Common myeloid progenitor, CD34-positive (primary cell): ENCODE measurements at regions not wholly inside any gene's neighbourhood (a gene's known extent, or its start where the extent isn't known, plus 50 kb on each side); places are given as distances from the start of the nearest gene placed in this dataset.
"Not testable (repeated sequence)": the region's sequence is repeated elsewhere in the genome, so short reads cannot be mapped to it uniquely, and the experiment has no call there.

Experiments used
- CTCF ChIA-PET: fragments of 350-600 bp; sonication (Branson Sonifier 250); formaldehyde crosslinking; loops from one replicate; lab custom pipeline; 2021; ENCODE audit warnings: antibody characterized with exemption; lab: Charles Lee
- POLR2A ChIA-PET: fragments of 350-600 bp; sonication (Branson Sonifier 250); formaldehyde crosslinking; loops from one replicate; lab custom pipeline; 2021; ENCODE audit warnings: antibody characterized with exemption; lab: Charles Lee
- DNase-seq, 3 donors: peaks; one replicate each; pipeline versions ENCODE4 v3.0.0 to v3.0.0-alpha.2; 2013
- H3K27ac ChIP-seq, 2 experiments: 1 replicate in 1 of 2; 2 replicates in 1 of 2; pipeline ENCODE4 v1.7.0; 2013; ENCODE audit warnings: inconsistent platforms in 2 of 2, low read length in 2 of 2, mild to moderate bottlenecking in 2 of 2, low read depth in 1 of 2, moderate library complexity in 1 of 2; ENCODE audit not compliant: severe bottlenecking in 2 of 2, insufficient read depth in 1 of 2, poor library complexity in 1 of 2
- H3K27me3 ChIP-seq, 5 experiments: replicated peaks in 2 of 5; 1 replicate in 3 of 5; 2 replicates in 2 of 5; pipeline versions ENCODE4 v1.6.1 to v1.7.0; 2013; ENCODE audit warnings: low read length in 4 of 5, mild to moderate bottlenecking in 2 of 5, moderate library complexity in 2 of 5, inconsistent platforms in 1 of 5; ENCODE audit not compliant: insufficient read depth in 5 of 5, control insufficient read depth in 4 of 5
- H3K36me3 ChIP-seq, 4 experiments: 1 replicate in 2 of 4; 2 replicates in 2 of 4; pipeline versions ENCODE4 v1.6.1 to v1.7.0; 2013; ENCODE audit warnings: low read length in 3 of 4, control low read depth in 1 of 4, mild to moderate bottlenecking in 1 of 4; ENCODE audit not compliant: control insufficient read depth in 4 of 4, insufficient read depth in 4 of 4
- H3K4me1 ChIP-seq, 4 experiments: 1 replicate in 3 of 4; 2 replicates in 1 of 4; pipeline versions ENCODE4 v1.6.1 to v1.7.1; 2013; ENCODE audit warnings: low read length in 3 of 4, mild to moderate bottlenecking in 3 of 4, control low read depth in 1 of 4, inconsistent platforms in 1 of 4, moderate library complexity in 1 of 4; ENCODE audit not compliant: control insufficient read depth in 4 of 4, insufficient read depth in 4 of 4; ENCODE audit errors: control extremely low read depth in 1 of 4
- H3K4me3 ChIP-seq, 7 experiments: 1 replicate in 4 of 7; 2 replicates in 3 of 7; pipeline versions ENCODE4 v1.5.1 to v1.7.0; 2013; ENCODE audit warnings: mild to moderate bottlenecking in 7 of 7, low read length in 6 of 7, moderate library complexity in 6 of 7, inconsistent platforms in 2 of 7, low read depth in 2 of 7, control low read depth in 1 of 7; ENCODE audit not compliant: insufficient read depth in 4 of 7, control insufficient read depth in 1 of 7; ENCODE audit errors: extremely low read depth in 1 of 7
- H3K9me3 ChIP-seq, 5 experiments: 1 replicate in 4 of 5; 2 replicates in 1 of 5; pipeline versions ENCODE4 v1.6.1 to v1.7.1; 2013; ENCODE audit warnings: low read length in 4 of 5, mild to moderate bottlenecking in 2 of 5, inconsistent platforms in 1 of 5, low read depth in 1 of 5, moderate library complexity in 1 of 5; ENCODE audit not compliant: control insufficient read depth in 4 of 5, insufficient read depth in 2 of 5; ENCODE audit errors: control extremely low read depth in 1 of 5
- WGBS: methylation state at CpG from one replicate; pipeline ENCODE4 v1.1.5; 2013; ENCODE audit not compliant: insufficient coverage; 5-methylcytosine and 5-hydroxymethylcytosine counted together

DNA sequence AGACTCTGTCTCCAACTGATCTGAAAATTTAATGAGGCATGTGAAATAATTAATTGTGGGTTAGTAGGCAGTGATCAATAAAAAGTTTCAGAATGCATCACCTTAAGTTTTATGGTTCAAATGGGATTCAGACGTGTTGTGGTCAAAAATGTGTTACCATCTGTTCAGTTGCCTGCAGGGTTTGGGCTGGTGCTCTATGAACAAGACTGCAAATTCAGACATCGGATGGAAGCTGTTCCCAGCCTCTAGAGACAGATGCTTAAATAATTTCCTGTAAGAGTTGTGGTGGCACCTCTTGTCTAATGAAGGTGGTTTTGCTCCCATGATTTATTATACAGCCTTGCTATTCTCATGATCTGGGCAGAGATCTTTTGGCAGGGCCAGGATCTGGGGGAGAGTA lies 113.6 kb downstream of the VCY start:
- no peak overlapping the region for H3K27ac ChIP-seq
- no peak overlapping the region for H3K4me3 ChIP-seq
- no CpG with 5 or more reads among the region's 2 CpGs for WGBS
- no peaks in the 10 kb centered on the region for H3K27me3 ChIP-seq
- POLR2A ChIA-PET, result no interaction called here
- H3K4me1 ChIP-seq, result no peaks in the 10 kb centered on the region
- no peak for DNase-seq
- H3K9me3 ChIP-seq, result no peaks in the 10 kb centered on the region
- H3K36me3 ChIP-seq, result no peaks in the 10 kb centered on the region
- CTCF ChIA-PET, result no interaction called here

DNA sequence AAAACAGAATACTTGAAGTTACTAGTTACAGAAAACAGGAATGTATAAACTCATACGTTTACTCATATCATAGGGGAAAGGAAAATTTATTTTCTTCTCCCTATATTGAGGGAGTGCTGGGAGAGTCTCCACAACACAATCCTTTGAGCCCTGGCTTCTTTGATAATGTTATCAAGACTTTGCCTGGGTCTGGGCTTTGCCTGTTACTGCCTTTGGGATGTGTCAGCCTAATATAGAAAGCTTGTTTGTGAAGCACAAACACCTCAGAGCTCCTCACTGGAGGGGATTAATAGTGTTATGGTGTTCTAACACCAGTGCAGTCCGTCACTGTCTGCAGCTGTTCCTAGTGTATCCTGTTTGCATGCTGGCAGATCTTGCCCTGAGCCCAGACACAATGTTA lies 107.8 kb downstream of the VCY start:
- CTCF ChIA-PET, result no interaction called here
- Histone ChIP-seq H3K4me1 (no peaks in the 10 kb centered on the region), H3K36me3 (no peaks in the 10 kb centered on the region), H3K4me3 (no peak overlapping the region), H3K27me3 (no peaks in the 10 kb centered on the region), H3K27ac (no peak overlapping the region), H3K9me3 (no peaks in the 10 kb centered on the region)
- no CpG with 5 or more reads among the region's 2 CpGs for WGBS
- POLR2A ChIA-PET, result no interaction called here
- DNase-seq, result no peak

DNA sequence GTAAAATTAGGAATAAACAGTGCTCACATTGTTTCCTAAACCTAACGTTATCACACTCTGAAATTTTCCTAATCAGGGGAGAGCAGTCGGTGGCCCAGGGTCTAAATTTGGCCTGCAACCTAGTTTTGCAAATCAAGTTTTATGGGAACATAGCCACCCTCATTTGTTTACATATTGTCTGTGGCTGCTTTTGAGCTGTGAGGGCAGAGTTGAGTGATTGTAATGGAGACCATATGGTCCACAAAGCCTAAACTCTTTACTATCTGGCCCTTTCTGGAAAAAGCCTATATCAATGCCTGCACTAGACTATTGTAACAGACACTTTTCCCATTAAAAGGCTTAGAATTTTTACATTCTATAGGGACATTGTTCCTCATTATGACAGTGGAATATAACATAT lies 105.2 kb downstream of the VCY start:
- no CpG with 5 or more reads among the region's 2 CpGs for WGBS
- Histone ChIP-seq H3K4me1 (no peaks in the 10 kb centered on the region), H3K27ac (no peak overlapping the region), H3K4me3 (no peak overlapping the region), H3K9me3 (no peaks in the 10 kb centered on the region), H3K36me3 (no peaks in the 10 kb centered on the region), H3K27me3 (no peaks in the 10 kb centered on the region)
- DNase-seq, result no peak
- POLR2A ChIA-PET, result no interaction called here
- CTCF ChIA-PET, result no interaction called here

DNA sequence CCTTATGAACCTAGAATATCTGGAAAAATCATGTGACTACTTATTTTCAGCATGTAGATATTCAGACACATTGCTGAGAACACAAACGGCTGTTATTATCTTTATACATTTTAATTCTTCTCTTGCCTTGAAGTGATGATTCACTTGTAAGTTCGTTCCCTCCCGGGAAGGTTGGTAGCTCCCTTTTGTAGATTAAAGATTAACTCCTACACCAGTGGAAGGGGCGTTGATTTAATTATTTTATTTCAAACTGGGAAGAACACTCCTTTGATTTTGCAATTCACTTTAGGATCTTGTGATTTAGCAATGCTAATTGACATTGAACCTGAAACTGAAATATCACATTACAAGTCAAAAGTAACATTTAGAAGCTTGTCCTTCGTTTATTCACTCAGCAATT lies 103.4 kb downstream of the VCY start:
- no peak for DNase-seq
- ChIA-PET CTCF (interaction anchor here (1.6 kb wide), 1 partner anchor 8 kb away, joined by 3 read pairs; no protein-coding TSS in a partner anchor), POLR2A (no interaction called here)
- no CpG with 5 or more reads among the region's 5 CpGs for WGBS
- no peak overlapping the region for H3K27ac ChIP-seq
- no peaks in the 10 kb centered on the region for H3K36me3 ChIP-seq
- no peaks in the 10 kb centered on the region for H3K27me3 ChIP-seq
- no peak overlapping the region for H3K4me3 ChIP-seq
- no peaks in the 10 kb centered on the region for H3K4me1 ChIP-seq
- H3K9me3 ChIP-seq, result no peaks in the 10 kb centered on the region

DNA sequence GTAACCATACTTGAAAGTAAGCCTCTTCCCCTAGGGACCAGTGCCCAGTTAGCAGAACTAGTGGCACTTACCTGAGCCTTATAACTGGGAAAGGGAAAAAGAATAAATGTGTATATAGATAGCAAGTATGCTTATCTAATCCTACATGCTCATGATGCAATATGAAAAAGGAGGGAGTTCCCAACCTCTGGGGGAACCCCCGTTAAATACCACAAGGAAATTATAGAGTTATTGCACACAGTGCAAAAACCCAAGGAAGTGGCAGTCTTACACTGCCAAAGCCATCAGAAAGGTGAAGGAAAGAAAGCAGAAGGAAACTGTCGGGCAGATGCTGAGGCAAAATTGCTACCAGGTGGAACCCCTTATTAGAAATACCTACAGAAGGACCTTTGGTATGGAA lies 92.2 kb downstream of the VCY start:
- no CpG with 5 or more reads among the region's 2 CpGs for WGBS
- H3K9me3 ChIP-seq, POLR2A ChIA-PET: not testable (repeated sequence)

DNA sequence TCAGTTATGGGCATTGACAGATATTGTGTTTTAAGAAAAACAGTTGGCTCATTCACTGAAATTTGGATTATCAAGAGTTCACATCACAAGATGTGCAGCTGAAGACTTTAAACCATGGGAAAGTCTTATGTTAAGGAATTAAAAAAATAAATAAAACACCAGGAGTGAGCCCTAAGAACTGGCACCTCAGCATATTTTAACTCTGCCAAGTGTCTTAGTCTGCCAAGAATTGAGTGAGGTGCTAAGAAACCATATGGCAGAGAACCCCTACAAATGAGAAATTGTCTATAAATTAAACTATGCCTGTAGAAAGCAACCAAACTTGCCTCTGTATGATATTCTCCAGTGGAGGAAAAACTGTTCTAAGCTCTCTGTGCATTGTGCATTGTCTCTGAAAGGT lies 78.5 kb downstream of the VCY start:
- Histone ChIP-seq H3K27me3 (no peaks in the 10 kb centered on the region), H3K27ac (no peak overlapping the region), H3K4me1 (no peaks in the 10 kb centered on the region), H3K36me3 (peaks cover 0 to 6% (median 0%) of the 10 kb centered on the region in 4 experiments), H3K4me3 (no peak overlapping the region), H3K9me3 (no peaks in the 10 kb centered on the region)
- ChIA-PET CTCF (no interaction called here), POLR2A (no interaction called here)
- DNase-seq, result no peak

More for the DNA sequence above, 92.2 kb downstream of the VCY start:
- H3K27ac ChIP-seq, H3K4me1 ChIP-seq, H3K4me3 ChIP-seq, H3K27me3 ChIP-seq, DNase-seq, CTCF ChIA-PET: not testable (repeated sequence)
- peaks cover 0 to 13% (median 0%) of the 10 kb centered on the region in 4 experiments for H3K36me3 ChIP-seq

DNA sequence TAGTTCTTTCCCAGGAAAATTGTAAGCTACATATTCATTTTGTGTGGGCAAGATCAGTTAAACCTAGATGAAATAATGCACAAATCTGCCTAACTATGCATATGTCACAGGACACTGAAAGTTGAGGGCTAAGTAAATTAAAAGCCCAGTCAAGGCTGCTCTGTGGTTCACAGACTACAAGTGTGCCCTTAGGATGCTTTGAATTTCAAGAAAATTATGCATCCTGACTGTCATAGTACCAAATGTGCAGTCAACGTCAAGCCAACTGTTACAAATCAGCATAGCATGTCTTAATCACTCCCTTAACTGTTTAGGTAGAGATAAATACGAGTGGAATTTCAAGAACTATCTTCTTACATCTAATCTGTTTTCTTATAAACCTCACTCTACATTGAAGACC lies 55.8 kb downstream of the VCY start:
- DNase-seq, H3K4me1 ChIP-seq, H3K4me3 ChIP-seq, CTCF ChIA-PET, H3K27me3 ChIP-seq, POLR2A ChIA-PET, H3K36me3 ChIP-seq, H3K9me3 ChIP-seq, H3K27ac ChIP-seq: not testable (repeated sequence)
- WGBS, result no CpG with 5 or more reads among the region's 2 CpGs
